Common myeloid progenitor, CD34-positive (primary cell): ENCODE measurements at regions not wholly inside any gene's neighbourhood (a gene's known extent, or its start where the extent isn't known, plus 50 kb on each side); places are given as distances from the start of the nearest gene placed in this dataset.

Experiments
- CTCF ChIA-PET: fragments of 350-600 bp; sonication (Branson Sonifier 250); formaldehyde crosslinking; loops from one replicate; lab custom pipeline; 2021; ENCODE audit warnings: antibody characterized with exemption; lab: Charles Lee
- POLR2A ChIA-PET: fragments of 350-600 bp; sonication (Branson Sonifier 250); formaldehyde crosslinking; loops from one replicate; lab custom pipeline; 2021; ENCODE audit warnings: antibody characterized with exemption; lab: Charles Lee
- DNase-seq, 3 donors: peaks; one replicate each; pipeline versions ENCODE4 v3.0.0 to v3.0.0-alpha.2; 2013
- H3K27ac ChIP-seq, 2 experiments: 1 replicate in 1 of 2; 2 replicates in 1 of 2; pipeline ENCODE4 v1.7.0; 2013; ENCODE audit warnings: inconsistent platforms in 2 of 2, low read length in 2 of 2, mild to moderate bottlenecking in 2 of 2, low read depth in 1 of 2, moderate library complexity in 1 of 2; ENCODE audit not compliant: severe bottlenecking in 2 of 2, insufficient read depth in 1 of 2, poor library complexity in 1 of 2
- H3K27me3 ChIP-seq, 5 experiments: replicated peaks in 2 of 5; 1 replicate in 3 of 5; 2 replicates in 2 of 5; pipeline versions ENCODE4 v1.6.1 to v1.7.0; 2013; ENCODE audit warnings: low read length in 4 of 5, mild to moderate bottlenecking in 2 of 5, moderate library complexity in 2 of 5, inconsistent platforms in 1 of 5; ENCODE audit not compliant: insufficient read depth in 5 of 5, control insufficient read depth in 4 of 5
- H3K36me3 ChIP-seq, 4 experiments: 1 replicate in 2 of 4; 2 replicates in 2 of 4; pipeline versions ENCODE4 v1.6.1 to v1.7.0; 2013; ENCODE audit warnings: low read length in 3 of 4, control low read depth in 1 of 4, mild to moderate bottlenecking in 1 of 4; ENCODE audit not compliant: control insufficient read depth in 4 of 4, insufficient read depth in 4 of 4
- H3K4me1 ChIP-seq, 4 experiments: 1 replicate in 3 of 4; 2 replicates in 1 of 4; pipeline versions ENCODE4 v1.6.1 to v1.7.1; 2013; ENCODE audit warnings: low read length in 3 of 4, mild to moderate bottlenecking in 3 of 4, control low read depth in 1 of 4, inconsistent platforms in 1 of 4, moderate library complexity in 1 of 4; ENCODE audit not compliant: control insufficient read depth in 4 of 4, insufficient read depth in 4 of 4; ENCODE audit errors: control extremely low read depth in 1 of 4
- H3K4me3 ChIP-seq, 7 experiments: 1 replicate in 4 of 7; 2 replicates in 3 of 7; pipeline versions ENCODE4 v1.5.1 to v1.7.0; 2013; ENCODE audit warnings: mild to moderate bottlenecking in 7 of 7, low read length in 6 of 7, moderate library complexity in 6 of 7, inconsistent platforms in 2 of 7, low read depth in 2 of 7, control low read depth in 1 of 7; ENCODE audit not compliant: insufficient read depth in 4 of 7, control insufficient read depth in 1 of 7; ENCODE audit errors: extremely low read depth in 1 of 7
- H3K9me3 ChIP-seq, 5 experiments: 1 replicate in 4 of 5; 2 replicates in 1 of 5; pipeline versions ENCODE4 v1.6.1 to v1.7.1; 2013; ENCODE audit warnings: low read length in 4 of 5, mild to moderate bottlenecking in 2 of 5, inconsistent platforms in 1 of 5, low read depth in 1 of 5, moderate library complexity in 1 of 5; ENCODE audit not compliant: control insufficient read depth in 4 of 5, insufficient read depth in 2 of 5; ENCODE audit errors: control extremely low read depth in 1 of 5
- WGBS: methylation state at CpG from one replicate; pipeline ENCODE4 v1.1.5; 2013; ENCODE audit not compliant: insufficient coverage; 5-methylcytosine and 5-hydroxymethylcytosine counted together

- WGBS: 100% methylated on average over 1 of the region's 3 CpGs
- CTCF ChIA-PET: no interaction called here
- no peaks in the 10 kb centered on the region for H3K4me1 ChIP-seq
Observed at GRCh38 chr13:76198568-76199163, 562.5 kb downstream of the LMO7 start.

GRCh38 chr13:76189882-76190519 is 553.9 kb downstream of the LMO7 start:
- Histone ChIP-seq H3K9me3 (no peaks in the 10 kb centered on the region), H3K4me1 (no peaks in the 10 kb centered on the region), H3K4me3 (no peak overlapping the region), H3K36me3 (no peaks in the 10 kb centered on the region), H3K27me3 (no peaks in the 10 kb centered on the region), H3K27ac (no peak overlapping the region)
- ChIA-PET CTCF (interaction anchor here (0.8 kb wide), 1 partner anchor 29 kb away, joined by 3 read pairs; no protein-coding TSS in a partner anchor), POLR2A (no interaction called here)
- WGBS: 95% methylated on average over 46 of the region's 48 CpGs
- no peak for DNase-seq

More at GRCh38 chr13:76198568-76199163, 562.5 kb downstream of the LMO7 start:
- Histone ChIP-seq H3K27me3 (no peaks in the 10 kb centered on the region), H3K27ac (no peak overlapping the region), H3K36me3 (no peaks in the 10 kb centered on the region), H3K4me3 (no peak overlapping the region), H3K9me3 (no peaks in the 10 kb centered on the region)
- DNase-seq: no peak
- POLR2A ChIA-PET: no interaction called here

- DNase-seq: no peak
- Histone ChIP-seq H3K36me3 (no peaks in the 10 kb centered on the region), H3K4me1 (no peaks in the 10 kb centered on the region), H3K9me3 (no peaks in the 10 kb centered on the region), H3K27me3 (no peaks in the 10 kb centered on the region), H3K27ac (no peak overlapping the region), H3K4me3 (no peak overlapping the region)
- CTCF ChIA-PET: no interaction called here
- WGBS: 100% methylated on average over 2 of the region's 5 CpGs
- POLR2A ChIA-PET: no interaction called here
Observed at GRCh38 chr13:76175961-76176725, 540.0 kb downstream of the LMO7 start.

GRCh38 chr13:76168661-76169060 is 532.5 kb downstream of the LMO7 start:
- Histone ChIP-seq H3K36me3 (no peaks in the 10 kb centered on the region), H3K27ac (no peak overlapping the region), H3K9me3 (peaks cover 0 to 2% (median 0%) of the 10 kb centered on the region in 5 experiments), H3K4me3 (no peak overlapping the region), H3K27me3 (no peaks in the 10 kb centered on the region), H3K4me1 (no peaks in the 10 kb centered on the region)
- 88% methylated on average over 3 of the region's 3 CpGs for WGBS
- POLR2A ChIA-PET: no interaction called here
- CTCF ChIA-PET: no interaction called here
- no peak for DNase-seq

- Histone ChIP-seq H3K4me1 (no peaks in the 10 kb centered on the region), H3K9me3 (peaks cover 0 to 2% (median 0%) of the 10 kb centered on the region in 5 experiments), H3K36me3 (no peaks in the 10 kb centered on the region), H3K27ac (no peak overlapping the region), H3K27me3 (no peaks in the 10 kb centered on the region), H3K4me3 (no peak overlapping the region)
- WGBS: 90% methylated on average over 2 of the region's 3 CpGs
- POLR2A ChIA-PET: no interaction called here
- CTCF ChIA-PET: no interaction called here
- no peak for DNase-seq
Observed at GRCh38 chr13:76164290-76164689, 528.2 kb downstream of the LMO7 start.

GRCh38 chr13:76163761-76164160 is 527.6 kb downstream of the LMO7 start:
- H3K27me3 ChIP-seq: no peaks in the 10 kb centered on the region
- no peak overlapping the region for H3K4me3 ChIP-seq
- no peak overlapping the region for H3K27ac ChIP-seq
- H3K36me3 ChIP-seq: no peaks in the 10 kb centered on the region
- CTCF ChIA-PET: no interaction called here
- peaks cover 0 to 2% (median 0%) of the 10 kb centered on the region in 5 experiments for H3K9me3 ChIP-seq
- no CpG with 5 or more reads among the region's 2 CpGs for WGBS
- H3K4me1 ChIP-seq: no peaks in the 10 kb centered on the region
- DNase-seq: no peak
- POLR2A ChIA-PET: no interaction called here
